ENCODE measurements at regions not wholly inside any gene's neighbourhood (a gene's known extent, or its start where the extent isn't known, plus 50 kb on each side); places are given as distances from the start of the nearest gene placed in this dataset.

DNA sequence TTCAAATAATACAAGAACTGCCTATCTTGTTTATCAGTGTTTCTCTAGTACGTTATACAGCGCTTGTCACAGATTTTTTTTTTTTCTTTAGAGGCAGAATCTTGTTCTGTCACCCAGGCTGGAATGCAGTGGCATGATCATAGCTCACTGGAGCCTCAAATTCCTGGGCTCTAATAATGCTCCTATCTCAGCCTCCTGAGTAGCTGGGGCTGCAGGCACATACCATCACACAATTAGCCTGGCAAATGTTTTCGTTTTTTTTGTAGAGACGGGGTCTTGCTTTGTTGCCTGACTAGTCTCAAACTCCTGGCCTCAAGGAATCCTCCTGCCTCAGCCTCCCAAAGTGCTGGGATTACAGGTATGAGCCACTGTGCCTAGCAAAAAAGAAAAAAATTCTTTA, 66.0 kb upstream of the FREM2 start:
- TF ChIP-seq FOXJ3 (CRISPR knock-in tag; IDR thresholded peaks at IDR 0.05) (no peak), MAX (IDR thresholded peaks at IDR 0.05; ENCODE audit: low read depth) (no peak), RXRA (IDR thresholded peaks at IDR 0.05; ENCODE audit: borderline replicate concordance, low read depth) (no peak), POLR2AphosphoS5 (IDR thresholded peaks at IDR 0.05; ENCODE audit: low read depth, low read length) (no peak), NRF1 (IDR thresholded peaks at IDR 0.05; ENCODE audit: low read depth, low read length) (no peak), PBX3 (IDR thresholded peaks at IDR 0.05) (no peak)
- TF ChIP-seq, protein P1, sequence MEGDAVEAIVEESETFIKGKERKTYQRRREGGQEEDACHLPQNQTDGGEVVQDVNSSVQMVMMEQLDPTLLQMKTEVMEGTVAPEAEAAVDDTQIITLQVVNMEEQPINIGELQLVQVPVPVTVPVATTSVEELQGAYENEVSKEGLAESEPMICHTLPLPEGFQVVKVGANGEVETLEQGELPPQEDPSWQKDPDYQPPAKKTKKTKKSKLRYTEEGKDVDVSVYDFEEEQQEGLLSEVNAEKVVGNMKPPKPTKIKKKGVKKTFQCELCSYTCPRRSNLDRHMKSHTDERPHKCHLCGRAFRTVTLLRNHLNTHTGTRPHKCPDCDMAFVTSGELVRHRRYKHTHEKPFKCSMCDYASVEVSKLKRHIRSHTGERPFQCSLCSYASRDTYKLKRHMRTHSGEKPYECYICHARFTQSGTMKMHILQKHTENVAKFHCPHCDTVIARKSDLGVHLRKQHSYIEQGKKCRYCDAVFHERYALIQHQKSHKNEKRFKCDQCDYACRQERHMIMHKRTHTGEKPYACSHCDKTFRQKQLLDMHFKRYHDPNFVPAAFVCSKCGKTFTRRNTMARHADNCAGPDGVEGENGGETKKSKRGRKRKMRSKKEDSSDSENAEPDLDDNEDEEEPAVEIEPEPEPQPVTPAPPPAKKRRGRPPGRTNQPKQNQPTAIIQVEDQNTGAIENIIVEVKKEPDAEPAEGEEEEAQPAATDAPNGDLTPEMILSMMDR (IDR thresholded peaks at IDR 0.05), result no peak

Measured in SK-N-SH (cell line).